ENCODE measurements at regions not wholly inside any gene's neighbourhood (a gene's known extent, or its start where the extent isn't known, plus 50 kb on each side); places are given as distances from the start of the nearest gene placed in this dataset.

DNA sequence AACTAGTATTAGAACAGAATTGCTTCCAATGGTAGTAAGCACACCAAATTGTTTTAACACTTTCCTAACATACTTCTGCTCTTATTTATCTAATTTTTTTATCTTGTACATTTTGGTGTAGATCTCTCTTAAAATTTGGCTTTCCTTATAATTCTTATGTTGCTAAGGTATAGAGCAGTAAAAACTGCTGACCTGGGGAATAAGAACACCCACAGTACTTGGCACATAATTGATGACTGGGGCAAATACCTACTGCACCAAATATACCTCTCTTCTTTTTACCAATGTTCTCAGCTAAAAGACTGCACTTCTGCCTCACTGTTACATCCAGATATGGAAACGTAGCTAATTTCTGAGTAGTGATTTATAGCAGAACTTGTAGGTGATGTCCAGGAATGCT is 642.2 kb downstream of the LIG4 start:
- H3K27me3 Mint-ChIP-seq (ENCODE audit: low read depth) = peaks cover 61% of the 10 kb centered on the region
- no peaks in the 10 kb centered on the region for H4K20me1 ChIP-seq (ENCODE audit: control insufficient read depth, insufficient read depth, insufficient read length)
- H3K4me3 Mint-ChIP-seq = no peak overlapping the region
- no peak overlapping the region for H4K91ac ChIP-seq (ENCODE audit: insufficient read length, low read depth, low read length)
- H2BK15ac ChIP-seq (ENCODE audit: low read depth, low read length) = no peak overlapping the region
- DNase-seq = no peak
- peaks cover 21% of the 10 kb centered on the region for H3K4me1 ChIP-seq (ENCODE audit: insufficient read depth, low read length)
- no peak overlapping the region for H2BK5ac ChIP-seq (ENCODE audit: insufficient read length, low read length)
- TF ChIP-seq, protein P1, sequence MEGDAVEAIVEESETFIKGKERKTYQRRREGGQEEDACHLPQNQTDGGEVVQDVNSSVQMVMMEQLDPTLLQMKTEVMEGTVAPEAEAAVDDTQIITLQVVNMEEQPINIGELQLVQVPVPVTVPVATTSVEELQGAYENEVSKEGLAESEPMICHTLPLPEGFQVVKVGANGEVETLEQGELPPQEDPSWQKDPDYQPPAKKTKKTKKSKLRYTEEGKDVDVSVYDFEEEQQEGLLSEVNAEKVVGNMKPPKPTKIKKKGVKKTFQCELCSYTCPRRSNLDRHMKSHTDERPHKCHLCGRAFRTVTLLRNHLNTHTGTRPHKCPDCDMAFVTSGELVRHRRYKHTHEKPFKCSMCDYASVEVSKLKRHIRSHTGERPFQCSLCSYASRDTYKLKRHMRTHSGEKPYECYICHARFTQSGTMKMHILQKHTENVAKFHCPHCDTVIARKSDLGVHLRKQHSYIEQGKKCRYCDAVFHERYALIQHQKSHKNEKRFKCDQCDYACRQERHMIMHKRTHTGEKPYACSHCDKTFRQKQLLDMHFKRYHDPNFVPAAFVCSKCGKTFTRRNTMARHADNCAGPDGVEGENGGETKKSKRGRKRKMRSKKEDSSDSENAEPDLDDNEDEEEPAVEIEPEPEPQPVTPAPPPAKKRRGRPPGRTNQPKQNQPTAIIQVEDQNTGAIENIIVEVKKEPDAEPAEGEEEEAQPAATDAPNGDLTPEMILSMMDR (conservative IDR thresholded peaks at IDR 0.05) = no peak
- no peak overlapping the region for H3K18ac ChIP-seq (ENCODE audit: insufficient read length, low read depth, low read length)
- H3K23me2 ChIP-seq (ENCODE audit: insufficient read length, low read depth, low read length, poor library complexity, severe bottlenecking) = no peaks in the 10 kb centered on the region
- no peak overlapping the region for H3K9ac ChIP-seq (ENCODE audit: extremely low read depth, insufficient read length, low read length)
- H3K14ac ChIP-seq (ENCODE audit: insufficient read depth, low read length) = no peak overlapping the region
- peaks cover 3 to 17% (median 13%) of the 10 kb centered on the region in 3 experiments for H3K36me3 Mint-ChIP-seq (ENCODE audit: insufficient read depth in 1 of 3, low read depth in 3 of 3)
- H3K56ac ChIP-seq (ENCODE audit: insufficient read length, low read depth, low read length) = no peak overlapping the region
- H3K79me2 ChIP-seq (ENCODE audit: insufficient read depth, low read length) = no peaks in the 10 kb centered on the region
- H3K23ac ChIP-seq (ENCODE audit: insufficient read length, low read depth, low read length) = no peak overlapping the region
- no peak overlapping the region for H3K4me2 ChIP-seq (ENCODE audit: insufficient read depth, insufficient read length, low read length)
- peaks cover 42 to 49% of the 10 kb centered on the region in 2 experiments for H3K4me1 Mint-ChIP-seq
- H3K9me3 ChIP-seq (ENCODE audit: control insufficient read depth, low read depth, low read length) = no peaks in the 10 kb centered on the region
- no peak overlapping the region for H2AFZ ChIP-seq (ENCODE audit: low read length)
- H4K8ac ChIP-seq (replicated peaks; ENCODE audit: insufficient read length, low read depth, low read length) = no peak overlapping the region
- H3K79me1 ChIP-seq (ENCODE audit: insufficient read depth, low read depth, low read length, poor library complexity, severe bottlenecking) = no peaks in the 10 kb centered on the region
- H3K27ac Mint-ChIP-seq = no peak overlapping the region
- no peak overlapping the region for H4K5ac ChIP-seq (ENCODE audit: insufficient read length, low read depth, low read length)
- peaks cover 9 to 17% of the 10 kb centered on the region in 2 experiments for H3K9me3 Mint-ChIP-seq
- no peak overlapping the region for H3K27ac ChIP-seq (ENCODE audit: insufficient read length, low read depth, low read length)
- WGBS (ENCODE audit: extremely low coverage, insufficient read length, low lambda C conversion rate) = no CpG with 5 or more reads among the region's 1 CpG
- H2BK120ac ChIP-seq (ENCODE audit: low read depth, low read length, poor library complexity, severe bottlenecking) = no peak overlapping the region
- H2AK5ac ChIP-seq (ENCODE audit: insufficient read length, low read length) = no peak overlapping the region
- H3K4ac ChIP-seq (ENCODE audit: low read depth, low read length) = no peak overlapping the region
- H3T11ph ChIP-seq (ENCODE audit: low read length) = no peak overlapping the region
- H3K27me3 ChIP-seq (ENCODE audit: insufficient read depth, low read length) = no peaks in the 10 kb centered on the region
- H2BK20ac ChIP-seq (ENCODE audit: low read depth, low read length, poor library complexity, severe bottlenecking) = no peak overlapping the region
- no peak overlapping the region for H2BK12ac ChIP-seq (ENCODE audit: insufficient read length, low read depth, low read length)

Data from H9 (cell line).